ENCODE measurements at regions not wholly inside any gene's neighbourhood (a gene's known extent, or its start where the extent isn't known, plus 50 kb on each side); places are given as distances from the start of the nearest gene placed in this dataset.

DNA sequence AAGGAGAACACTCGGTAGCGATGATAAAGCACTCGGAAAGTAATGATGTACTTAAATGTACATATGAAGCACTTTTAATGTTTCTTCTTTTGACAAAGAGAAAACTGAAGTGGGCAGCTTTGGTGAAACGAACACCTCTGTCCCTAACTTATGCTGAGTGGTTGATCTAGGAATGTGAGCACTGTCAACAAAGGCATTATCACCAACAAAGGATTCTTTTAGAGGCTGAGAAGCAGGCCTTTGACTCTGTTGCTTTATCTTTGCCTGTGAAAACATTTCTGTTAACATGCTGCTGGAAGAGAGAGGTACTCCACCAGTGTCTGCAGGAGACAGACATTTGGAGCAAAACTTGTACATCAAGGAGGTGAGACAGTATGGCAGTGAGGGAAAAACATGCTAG is 103.2 kb upstream of the VRK1 start:
- no peak overlapping the region for H2AK5ac ChIP-seq (ENCODE audit: insufficient read length, low read length)
- no peak overlapping the region for H3K27ac Mint-ChIP-seq
- WGBS (ENCODE audit: extremely low coverage, insufficient read length, low lambda C conversion rate): no CpG with 5 or more reads among the region's 4 CpGs
- no peak overlapping the region for H3K14ac ChIP-seq (ENCODE audit: insufficient read depth, low read length)
- H3K9me3 Mint-ChIP-seq: no peaks in the 10 kb centered on the region
- no peak overlapping the region for H3K4ac ChIP-seq (ENCODE audit: low read depth, low read length)
- H2AFZ ChIP-seq (ENCODE audit: low read length): no peak overlapping the region
- H3K27me3 Mint-ChIP-seq (ENCODE audit: low read depth): peaks cover 92% of the 10 kb centered on the region
- no peak overlapping the region for H3K56ac ChIP-seq (ENCODE audit: insufficient read length, low read depth, low read length)
- H4K5ac ChIP-seq (ENCODE audit: insufficient read length, low read depth, low read length): no peak overlapping the region
- DNase-seq: no peak
- TF ChIP-seq, protein P1, sequence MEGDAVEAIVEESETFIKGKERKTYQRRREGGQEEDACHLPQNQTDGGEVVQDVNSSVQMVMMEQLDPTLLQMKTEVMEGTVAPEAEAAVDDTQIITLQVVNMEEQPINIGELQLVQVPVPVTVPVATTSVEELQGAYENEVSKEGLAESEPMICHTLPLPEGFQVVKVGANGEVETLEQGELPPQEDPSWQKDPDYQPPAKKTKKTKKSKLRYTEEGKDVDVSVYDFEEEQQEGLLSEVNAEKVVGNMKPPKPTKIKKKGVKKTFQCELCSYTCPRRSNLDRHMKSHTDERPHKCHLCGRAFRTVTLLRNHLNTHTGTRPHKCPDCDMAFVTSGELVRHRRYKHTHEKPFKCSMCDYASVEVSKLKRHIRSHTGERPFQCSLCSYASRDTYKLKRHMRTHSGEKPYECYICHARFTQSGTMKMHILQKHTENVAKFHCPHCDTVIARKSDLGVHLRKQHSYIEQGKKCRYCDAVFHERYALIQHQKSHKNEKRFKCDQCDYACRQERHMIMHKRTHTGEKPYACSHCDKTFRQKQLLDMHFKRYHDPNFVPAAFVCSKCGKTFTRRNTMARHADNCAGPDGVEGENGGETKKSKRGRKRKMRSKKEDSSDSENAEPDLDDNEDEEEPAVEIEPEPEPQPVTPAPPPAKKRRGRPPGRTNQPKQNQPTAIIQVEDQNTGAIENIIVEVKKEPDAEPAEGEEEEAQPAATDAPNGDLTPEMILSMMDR (conservative IDR thresholded peaks at IDR 0.05): no peak
- H3K4me1 ChIP-seq (ENCODE audit: insufficient read depth, low read length): no peaks in the 10 kb centered on the region; the same call in 1 of the 2 replicates
- H4K20me1 ChIP-seq (ENCODE audit: control insufficient read depth, insufficient read depth, insufficient read length): no peaks in the 10 kb centered on the region
- H3K36me3 Mint-ChIP-seq (ENCODE audit: insufficient read depth in 1 of 3, low read depth in 3 of 3): no peaks in the 10 kb centered on the region
- H3K9ac ChIP-seq (ENCODE audit: extremely low read depth, insufficient read length, low read length): no peak overlapping the region
- H3T11ph ChIP-seq (ENCODE audit: low read length): no peak overlapping the region
- no peak overlapping the region for H3K4me2 ChIP-seq (ENCODE audit: insufficient read depth, insufficient read length, low read length)
- no peaks in the 10 kb centered on the region for H3K79me2 ChIP-seq (ENCODE audit: insufficient read depth, low read length)
- no peak overlapping the region for H3K4me3 Mint-ChIP-seq
- H3K23me2 ChIP-seq (ENCODE audit: insufficient read length, low read depth, low read length, poor library complexity, severe bottlenecking): no peaks in the 10 kb centered on the region
- H2BK120ac ChIP-seq (ENCODE audit: low read depth, low read length, poor library complexity, severe bottlenecking): no peak overlapping the region
- no peak overlapping the region for H2BK12ac ChIP-seq (ENCODE audit: insufficient read length, low read depth, low read length)
- H3K18ac ChIP-seq (ENCODE audit: insufficient read length, low read depth, low read length): no peak overlapping the region
- no peaks in the 10 kb centered on the region for H3K9me3 ChIP-seq (ENCODE audit: control insufficient read depth, low read depth, low read length)
- H3K27me3 ChIP-seq (ENCODE audit: insufficient read depth, low read length): no peaks in the 10 kb centered on the region
- H3K23ac ChIP-seq (ENCODE audit: insufficient read length, low read depth, low read length): no peak overlapping the region
- peaks cover 16 to 23% of the 10 kb centered on the region in 2 experiments for H3K4me1 Mint-ChIP-seq
- no peak overlapping the region for H2BK15ac ChIP-seq (ENCODE audit: low read depth, low read length)
- no peak overlapping the region for H3K27ac ChIP-seq (ENCODE audit: insufficient read length, low read depth, low read length)
- no peaks in the 10 kb centered on the region for H3K79me1 ChIP-seq (ENCODE audit: insufficient read depth, low read depth, low read length, poor library complexity, severe bottlenecking)
- no peak overlapping the region for H2BK20ac ChIP-seq (ENCODE audit: low read depth, low read length, poor library complexity, severe bottlenecking)
- H4K8ac ChIP-seq (replicated peaks; ENCODE audit: insufficient read length, low read depth, low read length): no peak overlapping the region
- no peak overlapping the region for H4K91ac ChIP-seq (ENCODE audit: insufficient read length, low read depth, low read length)
- no peak overlapping the region for H2BK5ac ChIP-seq (ENCODE audit: insufficient read length, low read length)

All from H9 (cell line).